ENCODE measurements at regions not wholly inside any gene's neighbourhood (a gene's known extent, or its start where the extent isn't known, plus 50 kb on each side); places are given as distances from the start of the nearest gene placed in this dataset.

DNA sequence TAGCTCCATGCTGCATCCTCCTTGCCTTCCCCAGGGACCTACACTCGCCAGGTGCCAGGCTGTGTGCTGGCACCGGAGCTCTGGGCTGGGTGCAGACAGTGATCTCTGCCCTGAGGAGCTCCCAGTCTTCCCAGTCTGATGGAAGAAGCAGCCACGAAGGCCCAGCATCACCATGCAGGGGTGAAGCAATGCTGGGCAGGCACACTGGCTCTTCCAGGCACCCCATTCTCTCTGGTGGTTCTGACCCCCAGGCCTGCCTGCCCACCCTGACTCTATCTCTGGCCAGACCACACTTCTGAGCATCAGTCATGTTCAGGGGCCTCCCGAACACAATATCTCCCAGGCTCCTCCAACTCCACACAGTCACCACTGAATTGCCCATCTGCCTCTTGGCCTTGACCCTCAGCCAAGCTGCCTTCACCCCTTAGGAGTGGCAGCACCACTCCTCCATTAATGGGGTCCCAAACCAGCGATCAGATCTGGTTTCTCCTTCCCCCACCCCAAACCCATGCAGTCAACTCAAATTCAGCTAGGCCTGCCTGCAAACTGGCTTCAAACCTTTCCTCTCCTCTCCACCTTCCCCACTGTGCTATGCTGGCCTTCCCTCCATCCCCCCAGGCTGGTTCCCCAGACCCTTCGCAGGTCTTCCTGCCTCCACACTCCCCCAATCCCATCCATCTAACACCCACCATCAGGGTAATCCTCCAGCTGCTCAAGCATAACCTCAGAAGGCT lies 102.7 kb upstream of the MVB12B start:
- DNase-seq = no peak

DNA sequence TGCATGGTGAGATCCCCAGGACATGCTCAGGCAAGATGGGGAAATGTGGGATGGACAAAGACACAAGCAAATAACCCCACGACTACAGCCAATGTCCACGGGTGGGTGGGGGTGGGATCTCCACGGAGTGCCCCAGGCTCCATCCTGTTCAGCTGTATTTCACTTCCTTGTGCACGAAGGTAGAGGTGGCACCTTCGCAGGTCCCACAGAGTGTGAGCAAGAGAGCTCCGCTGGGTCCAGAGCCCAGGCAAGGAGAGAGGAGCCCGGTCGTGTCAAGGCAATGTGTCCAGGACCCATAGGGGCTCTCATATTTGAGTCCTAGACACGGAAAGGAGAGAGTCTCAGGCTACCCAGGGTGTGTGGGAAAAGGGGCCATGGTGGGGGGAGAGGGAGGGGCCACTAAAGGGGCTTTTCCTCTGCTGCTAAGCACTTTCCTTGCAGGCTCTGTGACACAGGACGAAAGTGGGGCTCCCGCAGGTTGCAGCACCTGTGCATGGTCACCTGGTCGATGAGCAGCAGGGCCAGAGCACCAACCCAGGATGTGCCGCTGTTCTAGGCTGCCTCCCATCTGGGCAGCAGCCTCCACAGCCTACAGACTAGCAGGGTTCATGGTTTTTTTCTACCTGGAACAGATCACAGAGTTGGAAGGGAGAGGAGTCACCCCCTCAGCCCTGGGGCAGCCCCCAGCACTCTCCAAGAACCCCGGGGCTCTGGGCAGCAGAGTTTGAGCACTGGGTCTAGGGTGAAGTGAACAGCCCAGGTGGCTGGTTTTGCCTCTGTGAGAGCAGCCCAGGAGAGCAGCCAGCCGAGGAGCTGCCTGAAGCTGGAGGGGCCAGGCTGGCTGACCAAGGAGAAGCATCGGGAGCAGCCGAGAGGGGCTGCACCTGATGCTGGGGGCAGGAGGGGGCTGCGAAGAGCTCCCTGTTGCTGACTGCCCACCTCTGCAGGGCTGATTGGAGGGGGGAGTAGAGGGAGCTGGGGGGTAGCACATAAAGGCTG lies 100.7 kb upstream of the MVB12B start:
- no peak for DNase-seq

DNA sequence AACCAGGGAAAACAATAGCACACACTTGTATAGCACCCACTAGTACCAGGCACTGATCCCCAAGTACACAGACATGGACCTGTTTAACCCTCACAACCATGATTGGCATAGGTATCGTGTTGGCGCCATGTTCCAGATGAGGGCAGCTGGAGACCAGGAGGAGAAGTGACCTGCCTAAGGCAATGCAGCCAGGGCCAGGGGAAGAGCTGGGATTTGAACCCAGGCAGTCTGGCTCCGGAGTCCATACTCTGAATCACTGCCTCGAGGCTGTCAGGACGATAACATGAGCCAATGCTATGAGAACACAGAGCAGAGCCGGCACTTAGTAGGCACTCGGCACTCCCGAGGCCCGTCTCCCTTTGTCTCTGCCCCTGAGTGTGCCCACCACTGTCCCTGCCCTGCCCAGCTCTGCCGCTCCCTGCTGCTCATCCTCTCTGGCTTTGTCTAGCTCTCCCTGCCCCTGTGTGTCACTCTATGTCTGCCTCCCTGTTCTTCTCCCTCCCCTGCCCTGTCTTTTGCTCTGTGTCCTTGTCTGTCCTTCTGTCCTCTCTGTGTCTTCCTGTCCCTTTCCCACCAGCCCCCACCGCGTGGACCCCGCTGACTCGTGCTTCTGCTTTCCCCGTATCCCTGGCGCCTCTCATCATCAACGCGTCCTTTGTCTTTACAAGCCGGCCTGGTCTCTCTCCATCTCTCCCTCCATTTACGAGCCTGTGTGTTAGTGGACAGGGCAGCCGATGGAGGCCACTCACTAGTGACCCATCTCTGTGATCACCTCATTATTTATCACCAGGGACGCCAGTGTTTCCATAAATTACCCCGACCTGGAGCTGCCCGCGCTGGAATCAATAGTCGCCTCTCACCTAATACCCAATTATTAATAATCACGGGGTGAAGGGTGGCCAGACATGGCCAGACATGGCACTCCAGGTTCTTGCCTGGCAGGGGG lies 99.4 kb upstream of the MVB12B start:
- DNase-seq = no peak

DNA sequence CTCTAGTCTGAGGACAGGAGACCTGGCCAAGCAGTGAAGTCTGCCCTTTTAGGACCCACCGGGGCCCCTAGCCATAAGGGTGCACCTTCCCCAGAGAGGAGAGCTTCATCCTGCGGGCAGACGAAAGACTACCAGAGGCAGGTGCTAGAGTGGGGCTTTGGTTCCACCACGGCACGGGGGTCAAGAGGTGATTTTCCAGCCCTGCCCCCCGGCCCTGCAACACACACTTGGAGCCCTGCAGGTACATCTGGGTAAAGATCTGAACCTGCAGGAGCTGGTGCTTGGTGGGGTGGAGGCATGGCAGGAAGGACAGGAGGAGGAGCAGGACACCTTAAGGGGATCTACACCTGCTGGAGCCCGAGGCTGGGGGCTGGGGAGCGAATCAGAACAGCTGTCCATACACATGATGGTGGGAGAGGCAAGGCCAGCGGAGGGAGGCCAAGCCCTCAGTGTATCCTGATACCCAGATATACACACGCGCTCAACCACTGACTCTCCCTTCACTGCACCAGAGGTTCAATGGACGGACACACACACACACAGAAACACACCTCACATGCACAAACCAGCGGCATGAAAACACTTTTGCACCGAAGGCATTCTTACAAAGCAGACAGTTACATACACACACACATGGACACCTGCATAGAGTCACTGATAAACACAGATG lies 98.4 kb upstream of the MVB12B start:
- peak in 1 of 3 experiments; percentile 68 for DNase-seq

DNA sequence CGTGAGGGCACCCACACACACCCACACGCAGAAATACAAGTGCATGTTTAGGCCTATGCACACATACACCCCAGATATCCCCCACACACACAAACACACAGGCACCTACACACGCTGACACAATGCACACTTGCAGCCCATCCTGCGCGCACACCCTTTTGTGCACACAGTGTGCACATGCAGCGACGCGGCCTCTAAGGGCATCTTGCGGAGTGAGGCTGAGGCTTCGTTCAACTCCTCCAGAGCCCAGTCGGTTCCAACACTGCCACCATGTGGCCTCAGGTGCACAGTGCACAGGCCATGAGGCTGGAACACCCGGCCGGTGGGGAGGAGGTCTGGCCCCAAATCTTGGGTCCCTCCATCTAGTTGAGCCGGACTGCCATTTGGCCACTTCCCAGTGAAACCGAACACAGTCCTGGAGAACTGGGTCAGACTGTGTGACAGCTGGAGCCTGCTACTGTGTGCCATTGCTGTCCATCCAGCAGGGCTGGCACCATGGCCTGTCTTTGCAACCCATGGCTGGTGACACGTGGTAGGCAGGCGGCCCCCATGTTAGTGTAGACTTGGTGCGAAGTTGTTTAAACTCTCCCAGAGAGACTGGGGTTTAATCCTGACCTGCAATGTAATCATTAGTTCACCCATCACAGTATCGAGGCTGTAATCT lies 97.7 kb upstream of the MVB12B start:
- DNase-seq = peak; percentile 57 to 89 (median 76)

DNA sequence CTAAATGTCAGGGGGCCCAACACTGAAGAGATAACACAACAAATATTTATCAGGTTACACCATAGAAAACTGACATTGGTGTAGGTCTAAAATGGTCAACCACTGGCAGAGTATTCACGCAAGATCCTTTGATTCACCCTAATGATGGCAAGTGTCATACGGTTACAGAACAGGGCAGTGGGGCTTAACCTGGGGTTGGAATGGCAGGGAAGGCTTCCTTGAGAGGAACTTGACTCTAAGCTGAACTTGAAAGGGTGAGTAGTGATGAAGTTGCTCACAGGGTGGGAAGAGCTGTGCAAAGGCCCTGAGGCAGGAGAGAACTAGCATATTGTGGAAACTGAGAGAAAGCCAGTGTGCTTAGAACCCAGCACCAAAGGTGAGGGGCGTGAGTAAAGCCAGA lies 97.1 kb upstream of the MVB12B start:
- DNase-seq = no peak

DNA sequence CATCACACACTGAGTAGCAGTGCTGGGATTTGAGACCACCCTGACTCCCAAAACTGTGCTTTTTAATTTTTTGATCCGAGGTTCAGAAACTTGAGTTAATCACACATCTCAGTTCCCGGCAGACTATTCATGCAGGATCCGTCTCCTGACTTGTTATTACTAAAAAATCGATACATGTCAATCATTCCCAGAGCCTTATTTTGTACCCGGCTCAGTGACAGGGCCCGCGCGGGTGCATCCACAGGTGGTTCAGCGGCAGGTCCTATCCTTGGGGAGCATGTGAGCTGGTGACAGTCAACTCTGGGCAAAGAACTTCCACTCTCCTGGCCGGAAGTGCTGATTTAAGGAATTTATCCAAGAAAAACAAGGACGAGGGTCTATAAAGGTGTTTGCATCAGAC lies 95.9 kb upstream of the MVB12B start:
- no peak for DNase-seq

DNA sequence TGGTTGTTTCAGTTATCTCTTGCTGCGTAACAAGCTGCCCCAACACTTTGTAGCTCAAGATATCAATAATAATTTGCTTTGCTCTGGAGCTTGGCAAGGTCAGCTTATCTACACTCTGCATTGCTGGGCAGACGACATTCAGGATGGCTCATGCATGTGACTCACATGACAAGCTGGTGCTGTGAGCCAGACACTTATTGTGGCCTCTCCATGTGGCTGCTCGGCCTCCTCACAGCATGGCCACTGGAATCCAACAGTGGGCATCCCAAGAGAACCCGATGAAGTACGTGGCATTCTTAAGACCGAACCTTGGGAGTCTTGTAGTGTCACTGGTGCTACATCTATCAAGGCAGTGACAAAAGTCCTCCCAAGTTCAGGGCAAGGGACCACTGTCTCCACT lies 94.2 kb upstream of the MVB12B start:
- DNase-seq = no peak

DNA sequence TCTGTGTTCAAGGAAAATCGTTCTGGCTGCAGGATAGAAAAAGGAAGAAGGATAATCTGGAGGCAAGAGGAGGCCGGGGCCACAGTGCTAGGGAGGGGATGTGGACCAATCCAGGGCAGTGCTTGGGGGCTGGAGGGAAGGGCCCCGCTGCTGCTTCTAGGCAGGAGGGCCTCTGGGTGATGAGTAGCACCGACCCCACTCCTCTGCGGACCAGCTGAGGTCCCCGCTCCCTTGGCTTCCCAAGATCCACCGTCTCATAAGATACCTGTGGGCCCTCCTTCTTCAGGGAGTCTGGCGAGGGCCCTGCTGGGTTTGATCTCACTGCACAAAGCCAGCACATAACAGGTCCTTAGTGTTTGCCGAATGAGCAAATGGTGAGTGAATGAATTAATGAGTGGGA lies 93.5 kb upstream of the MVB12B start:
- DNase-seq = no peak

DNA sequence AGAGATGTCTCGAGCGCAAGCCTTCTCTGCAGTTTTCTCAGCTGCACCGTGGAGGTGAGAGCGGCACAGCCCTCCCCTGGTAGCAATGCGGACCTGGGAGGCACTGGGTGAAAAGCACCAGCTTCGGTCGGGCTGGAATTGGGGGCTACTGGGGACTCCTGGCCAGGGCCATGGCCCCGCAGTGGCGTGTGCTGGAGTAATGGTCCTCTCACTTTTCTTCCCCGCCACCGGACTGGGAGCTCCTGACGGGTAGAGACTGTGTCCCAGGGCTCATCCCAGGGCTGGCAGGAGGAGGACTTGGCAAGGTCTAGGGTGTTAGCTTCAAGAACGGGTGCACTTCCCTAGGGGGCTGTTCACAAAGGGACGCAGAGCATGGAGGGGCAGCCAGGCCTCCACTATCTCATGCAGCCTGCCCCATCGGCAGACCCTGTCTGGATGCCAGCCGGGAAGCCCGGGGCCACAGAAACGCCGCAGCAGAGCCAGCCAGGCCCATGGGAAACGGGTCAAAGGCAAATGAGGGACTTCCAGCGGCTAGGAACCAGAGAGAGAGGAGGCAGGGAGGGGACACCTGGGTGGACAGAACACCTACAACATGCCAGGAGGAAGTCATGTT lies 92.6 kb upstream of the MVB12B start:
- no peak for DNase-seq

DNA sequence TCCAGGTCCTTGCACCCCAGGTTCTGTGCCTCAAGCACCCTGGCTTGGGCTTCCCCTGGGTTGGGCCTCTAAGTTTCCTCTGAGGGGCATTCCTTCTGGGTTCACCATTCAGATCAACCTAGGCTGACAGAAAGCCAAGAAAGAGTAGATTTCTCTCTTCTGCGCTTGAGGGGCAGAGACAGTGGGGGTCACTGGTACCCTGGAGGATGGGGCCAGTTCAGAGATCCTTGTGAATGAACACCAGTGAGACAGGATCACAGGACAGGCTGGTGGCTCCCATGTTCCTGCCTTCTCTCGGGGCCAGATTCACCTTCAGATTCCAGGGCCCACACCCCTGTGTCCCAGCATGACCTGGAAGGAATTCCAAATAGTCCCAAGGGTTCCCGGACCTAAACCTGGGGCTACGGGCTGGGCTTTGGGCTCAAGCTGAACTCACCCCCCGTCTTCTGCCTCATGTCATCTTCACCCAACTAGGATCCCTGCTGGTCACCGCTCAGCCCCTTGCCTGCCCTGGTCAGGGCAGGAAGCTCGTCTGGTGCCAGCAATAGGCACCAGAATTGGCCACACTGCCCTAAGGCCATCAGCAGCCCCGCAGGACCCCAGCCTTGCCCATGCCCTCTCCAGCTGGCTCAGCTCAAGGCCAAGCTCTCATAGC lies 91.8 kb upstream of the MVB12B start:
- no peak for DNase-seq

DNA sequence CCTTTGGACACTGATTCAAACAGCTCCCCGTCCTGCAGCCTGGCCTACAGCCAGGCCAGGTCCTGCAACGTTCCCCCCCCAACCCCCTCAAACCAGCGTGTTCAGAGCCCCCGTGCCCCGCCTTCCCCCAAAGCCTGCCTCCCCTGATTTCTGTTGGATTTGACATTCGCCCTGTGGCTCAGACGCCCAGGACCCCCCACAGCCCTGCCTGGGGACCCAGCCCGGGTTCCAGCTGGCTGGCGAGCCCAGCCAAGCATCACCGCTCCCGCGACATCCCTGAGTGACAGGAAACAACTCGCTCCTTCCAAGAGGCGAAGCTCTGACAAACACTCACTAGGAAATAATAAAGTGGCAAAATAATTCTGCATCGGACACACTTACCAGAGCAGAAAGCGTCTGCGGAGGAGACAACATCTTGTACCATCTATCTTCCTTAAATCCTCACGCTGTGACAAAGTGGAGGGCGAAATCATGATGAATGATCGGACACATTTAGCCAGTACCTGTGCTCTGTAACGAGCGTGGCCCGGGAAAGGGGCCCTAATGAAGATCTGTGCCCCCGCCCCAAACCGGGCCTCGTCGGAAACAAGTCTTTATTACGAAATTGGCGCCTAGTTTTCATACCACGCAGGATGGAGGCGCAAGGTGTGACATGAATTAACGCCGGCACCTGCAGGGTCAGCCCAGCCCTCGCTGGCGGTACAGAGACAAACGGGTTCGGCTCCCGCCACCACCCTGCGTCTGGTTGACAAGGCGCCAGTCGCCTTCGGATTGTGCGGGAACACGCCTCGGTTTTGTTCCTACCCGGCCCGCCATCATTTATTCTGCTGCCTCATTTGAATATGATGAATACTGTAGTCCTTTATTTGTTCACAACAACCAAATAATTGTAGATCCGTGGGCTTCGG lies 91.0 kb upstream of the MVB12B start:
- DNase-seq = no peak

DNA sequence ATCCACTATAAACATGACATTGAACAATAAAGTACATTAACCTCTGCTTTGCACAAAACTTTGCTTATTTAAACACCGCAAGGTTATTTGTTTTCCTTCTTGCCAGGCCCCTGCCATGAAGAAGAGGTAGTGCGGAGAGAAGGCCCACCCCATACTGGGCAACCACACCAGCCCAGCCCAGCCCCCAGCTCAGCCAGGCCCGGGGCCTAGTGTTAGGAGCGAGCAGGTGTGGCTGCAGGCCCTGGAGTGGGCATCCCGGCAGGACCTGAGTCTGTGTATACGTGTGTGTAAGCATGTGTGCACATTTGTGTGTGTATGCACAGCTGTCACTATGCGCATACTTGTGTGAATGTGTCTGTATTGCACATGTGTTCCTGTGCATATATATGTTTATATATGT lies 90.4 kb upstream of the MVB12B start:
- DNase-seq = no peak

DNA sequence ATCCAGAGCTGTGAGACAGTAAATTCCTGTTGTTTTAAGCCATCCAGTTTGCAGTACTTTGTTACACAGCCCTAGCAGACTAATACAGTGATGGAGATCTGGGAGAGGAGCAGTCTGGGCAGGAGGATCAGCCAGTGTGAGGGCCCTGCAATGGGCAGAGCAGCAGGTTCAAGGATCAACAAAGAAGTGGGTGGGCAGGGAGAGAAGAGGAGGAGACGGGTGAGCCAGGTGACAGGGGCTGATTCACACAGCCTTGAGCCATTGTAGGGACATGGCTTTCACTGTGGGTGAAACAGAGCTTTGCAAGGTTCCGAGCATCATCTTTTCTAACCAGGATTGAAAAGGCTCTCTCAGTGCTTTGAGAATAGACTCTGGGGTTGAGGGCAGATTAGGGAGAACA lies 88.2 kb upstream of the MVB12B start:
- no peak for DNase-seq

DNA sequence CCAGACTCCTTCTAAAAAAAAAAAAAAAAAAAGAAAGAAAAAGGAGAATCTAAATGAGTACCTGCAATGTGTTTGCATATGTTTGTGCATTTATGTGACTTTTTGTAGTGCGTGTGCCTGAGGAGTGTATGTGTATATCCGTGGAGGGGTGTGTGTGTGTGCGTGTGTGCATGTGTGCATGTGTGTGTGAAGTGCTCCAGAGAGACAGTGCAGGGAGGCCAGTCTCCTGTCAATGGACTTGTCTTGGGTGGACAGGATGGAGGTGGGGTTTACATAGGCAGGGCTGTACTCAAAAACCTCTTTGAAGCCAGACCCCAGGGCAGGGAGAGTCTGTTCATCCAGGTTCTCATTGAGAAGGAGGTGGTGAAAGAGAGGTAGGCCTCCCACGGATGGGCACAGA lies 87.1 kb upstream of the MVB12B start:
- no peak for DNase-seq

DNA sequence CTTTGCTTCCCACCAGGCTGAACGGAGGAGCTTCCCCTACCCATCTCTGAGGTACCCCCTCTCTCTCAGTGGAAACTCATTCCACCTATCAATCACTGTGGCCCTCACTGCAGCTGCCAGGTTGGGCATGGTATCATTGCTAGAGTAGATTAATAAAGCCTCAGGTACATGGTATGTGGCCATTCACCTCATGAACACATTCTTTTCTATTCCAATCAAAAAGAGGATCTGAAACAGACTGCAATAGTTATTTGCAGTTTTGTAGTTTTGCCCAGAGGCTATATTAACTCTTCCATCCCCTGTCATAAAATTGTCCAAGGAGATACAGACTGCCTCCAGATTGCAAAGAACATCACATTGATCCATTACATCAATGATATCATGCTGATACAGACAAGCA lies 85.8 kb upstream of the MVB12B start:
- DNase-seq = peak in 1 of 3 experiments; percentile 13

DNA sequence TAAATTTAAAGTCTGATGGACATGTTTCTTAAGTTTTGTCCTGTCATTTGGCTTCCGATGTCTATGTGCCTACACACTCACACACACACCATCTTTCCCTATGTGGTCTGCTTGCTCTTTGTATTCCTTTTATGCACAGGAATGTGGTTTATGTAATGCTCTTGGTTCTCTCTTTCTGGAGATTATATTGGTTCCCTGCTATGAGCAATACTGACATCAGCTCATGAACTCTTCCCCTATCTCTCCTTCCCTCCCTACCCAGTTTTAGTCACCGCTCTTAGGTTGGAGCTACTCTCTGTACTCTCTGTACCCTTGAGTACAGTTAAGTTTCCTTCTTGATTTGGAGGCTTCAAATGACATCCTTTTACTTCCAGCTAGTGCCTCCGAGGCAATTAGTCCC lies 77.9 kb upstream of the MVB12B start:
- DNase-seq = no peak

DNA sequence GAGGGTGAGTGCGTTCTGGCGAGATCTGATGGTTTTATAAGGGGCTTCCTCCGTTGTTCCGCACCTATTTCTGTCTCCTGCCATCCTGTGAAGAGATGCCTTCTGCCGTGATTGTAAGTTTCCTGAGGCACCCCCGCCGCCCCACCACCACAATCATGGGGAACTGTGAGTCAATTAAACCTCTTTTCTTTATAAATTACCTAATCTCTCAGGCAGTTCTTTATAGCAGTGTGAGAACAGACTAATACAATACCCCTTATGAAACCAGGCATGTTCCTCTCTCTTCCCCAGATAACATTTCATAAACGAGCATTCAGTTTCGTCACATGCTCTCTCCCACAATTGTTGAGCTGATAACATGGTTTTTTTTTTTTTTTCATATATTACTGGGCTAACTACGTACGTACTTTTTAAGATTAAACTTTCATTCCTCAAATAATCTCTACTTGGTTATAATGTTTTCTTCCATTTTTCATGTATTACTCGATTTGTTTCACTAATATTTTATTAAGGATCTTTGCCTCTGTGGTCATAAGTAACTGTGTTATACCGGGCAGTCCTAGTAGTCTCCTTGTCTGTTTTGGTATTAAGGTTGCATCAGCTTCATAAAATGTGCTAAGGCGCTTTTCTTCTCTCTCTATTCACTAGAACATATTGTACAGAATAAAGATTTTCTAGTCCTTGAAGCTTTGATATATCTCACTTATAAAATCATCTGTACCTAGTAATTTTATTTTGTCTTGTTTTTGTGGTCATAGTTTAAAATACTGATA lies 64.9 kb upstream of the MVB12B start:
- no peak for DNase-seq

DNA sequence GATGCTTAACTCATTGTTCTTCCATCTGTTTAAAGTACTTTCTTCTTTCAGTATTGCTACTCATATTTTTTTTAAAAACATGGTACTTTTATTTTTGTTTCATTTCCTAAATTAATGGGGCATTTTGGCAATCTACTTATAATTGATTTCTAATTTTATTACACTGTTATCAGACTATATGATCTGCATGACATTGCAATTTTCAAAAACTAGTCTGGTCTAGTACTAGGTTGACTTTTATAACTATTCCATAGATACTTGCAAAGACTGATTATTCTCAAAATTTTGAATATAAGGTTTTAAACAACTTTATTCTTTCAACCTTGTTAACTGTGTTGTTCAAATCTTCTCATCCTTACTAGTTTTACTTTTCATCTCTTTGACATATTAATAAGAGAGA lies 63.9 kb upstream of the MVB12B start:
- DNase-seq = no peak

Data from NCI-H1417 (cell line).